ENCODE measurements at regions not wholly inside any gene's neighbourhood (a gene's known extent, or its start where the extent isn't known, plus 50 kb on each side); places are given as distances from the start of the nearest gene placed in this dataset.
"Not testable (repeated sequence)": the region's sequence is repeated elsewhere in the genome, so short reads cannot be mapped to it uniquely, and the experiment has no call there.

GRCh38 chr15:28457396-28457932, 75.3 kb downstream of the GOLGA8G start:
- 85% methylated on average over 26 of the region's 32 CpGs for WGBS (ENCODE audit: insufficient coverage, low coverage, missing lambda C conversion rate)
- H3K36me3 ChIP-seq (ENCODE audit: control insufficient read depth, insufficient read depth, low read length); BruUV-seq (replicated peaks); H3K9me3 ChIP-seq (replicated peaks; ENCODE audit: control insufficient read depth, insufficient read depth, low read depth, low read length); H3K27ac ChIP-seq (ENCODE audit: extremely low read depth, low read depth, low read length); CTCF ChIA-PET (ENCODE audit: low intra/inter-chr PET ratio); H3K9me1 ChIP-seq (ENCODE audit: control insufficient read depth, insufficient read depth, low read length); H3K4me3 ChIP-seq; H4K20me1 ChIP-seq (replicated peaks; ENCODE audit: control insufficient read depth, insufficient read depth, low read length); POLR2A ChIA-PET; H3K4me2 ChIP-seq (ENCODE audit: insufficient read depth, low read length); H3K9ac ChIP-seq (ENCODE audit: insufficient read depth in 1 of 2, low read depth in 2 of 2, low read length in 2 of 2); in situ Hi-C loops (cut with MboI); intact Hi-C loops (cut with micrococcal nuclease); H2AFZ ChIP-seq (ENCODE audit: low read depth, low read length); H3K27me3 ChIP-seq (ENCODE audit: control insufficient read depth in 2 of 2, insufficient read depth in 2 of 2, low read length in 2 of 2); H3K4me1 ChIP-seq (replicated peaks in 1 of 2; ENCODE audit: control insufficient read depth in 2 of 2, insufficient read depth in 2 of 2, low read length in 2 of 2); ATAC-seq; FAIRE-seq; DNase-seq (ENCODE audit: extremely low read depth in 1 of 4, low spot score in 3 of 4); H3K79me2 ChIP-seq (ENCODE audit: control insufficient read depth, insufficient read depth, low read length): not testable (repeated sequence)
- TF ChIP-seq ZBTB33 (CRISPR knock-in tag; IDR thresholded peaks at IDR 0.05): peak; percentile 74; the same call in 1 of the 2 replicates

GRCh38 chr15:28456476-28457395, 76.0 kb downstream of the GOLGA8G start:
- Histone ChIP-seq H3K27ac (ENCODE audit: extremely low read depth, low read depth, low read length) (no peak overlapping the region), H3K27me3 (ENCODE audit: control insufficient read depth in 2 of 2, insufficient read depth in 2 of 2, low read length in 2 of 2) (no peaks in the 10 kb centered on the region), H3K4me2 (ENCODE audit: insufficient read depth, low read length) (no peak overlapping the region), H3K79me2 (ENCODE audit: control insufficient read depth, insufficient read depth, low read length) (no peaks in the 10 kb centered on the region), H3K4me1 (replicated peaks in 1 of 2; ENCODE audit: control insufficient read depth in 2 of 2, insufficient read depth in 2 of 2, low read length in 2 of 2) (no peaks in the 10 kb centered on the region; a peak in 1 of 5 replicates), H3K4me3 (no peak overlapping the region), H3K9ac (ENCODE audit: insufficient read depth in 1 of 2, low read depth in 2 of 2, low read length in 2 of 2) (no peak overlapping the region), H4K20me1 (replicated peaks; ENCODE audit: control insufficient read depth, insufficient read depth, low read length) (no peaks in the 10 kb centered on the region), H2AFZ (ENCODE audit: low read depth, low read length) (no peak overlapping the region), H3K36me3 (ENCODE audit: control insufficient read depth, insufficient read depth, low read length) (no peaks in the 10 kb centered on the region), H3K9me1 (ENCODE audit: control insufficient read depth, insufficient read depth, low read length) (no peaks in the 10 kb centered on the region), H3K9me3 (replicated peaks; ENCODE audit: control insufficient read depth, insufficient read depth, low read depth, low read length) (no peaks in the 10 kb centered on the region)
- no peak for DNase-seq (ENCODE audit: extremely low read depth in 1 of 4, low spot score in 3 of 4)
- ChIA-PET CTCF (ENCODE audit: low intra/inter-chr PET ratio) (no interaction called here), POLR2A (no interaction called here)
- ATAC-seq: no peak
- 66% methylated on average over 18 of the region's 30 CpGs for WGBS (ENCODE audit: insufficient coverage, low coverage, missing lambda C conversion rate)
- BruUV-seq (replicated peaks): no TSS peak
- TF ChIP-seq ZNF175 (CRISPR knock-in tag; IDR thresholded peaks at IDR 0.05; ENCODE audit: low read depth) (no peak), SMARCB1 (IDR thresholded peaks at IDR 0.05; ENCODE audit: insufficient read length, low read depth) (no peak), ZBTB33 (CRISPR knock-in tag; IDR thresholded peaks at IDR 0.05) (0 out of 2 replicates have a peak, but pooled peaks have one; percentile 14), SRSF9 (IDR thresholded peaks at IDR 0.05; ENCODE audit: borderline replicate concordance, low read depth, low read length) (no peak), HES1 (IDR thresholded peaks at IDR 0.05; ENCODE audit: low read depth) (no peak)
- in situ Hi-C loops (cut with MboI) (no loop called here), intact Hi-C loops (cut with micrococcal nuclease) (no loop called here)
- FAIRE-seq: no peak
